ENCODE measurements at regions not wholly inside any gene's neighbourhood (a gene's known extent, or its start where the extent isn't known, plus 50 kb on each side); places are given as distances from the start of the nearest gene placed in this dataset.
"Not testable (repeated sequence)": the region's sequence is repeated elsewhere in the genome, so short reads cannot be mapped to it uniquely, and the experiment has no call there.

- 64 to 78% (median 70%) methylated on average over 2 to 4 of the region's 4 CpGs for WGBS, 4 donors
- intact Hi-C loops (cut with DNase I): no loop called here
- Histone ChIP-seq H3K36me3 (replicated peaks in 1 of 2) (no peaks in the 10 kb centered on the region), H3K9me3 (replicated peaks in 1 of 3) (no peaks in the 10 kb centered on the region), H3K4me3 (no peak overlapping the region), H3K27ac (no peak overlapping the region), H3K4me1 (replicated peaks in 1 of 2) (no peaks in the 10 kb centered on the region), H3K27me3 (peaks cover 15% of the 10 kb centered on the region)
- TF ChIP-seq POLR2A (IDR thresholded peaks at IDR 0.05): no peak
- no peak for TF ChIP-seq CTCF (IDR thresholded peaks at IDR 0.05)
- no peak for DNase-seq
Observed at GRCh38 chr9:97772145-97772544, 75.0 kb upstream of the XPA start.

- 74 to 84% (median 78%) methylated on average over 3 of the region's 3 CpGs for WGBS, 4 donors
- intact Hi-C loops (cut with DNase I): no loop called here
- H3K4me3 ChIP-seq: no peak overlapping the region
- H3K36me3 ChIP-seq (replicated peaks in 1 of 2): no peaks in the 10 kb centered on the region
- no peak for DNase-seq
- peaks cover 15% of the 10 kb centered on the region for H3K27me3 ChIP-seq
- no peak overlapping the region for H3K27ac ChIP-seq
- no peaks in the 10 kb centered on the region for H3K4me1 ChIP-seq (replicated peaks in 1 of 2)
- TF ChIP-seq POLR2A (IDR thresholded peaks at IDR 0.05) (no peak), CTCF (IDR thresholded peaks at IDR 0.05) (no peak)
- no peaks in the 10 kb centered on the region for H3K9me3 ChIP-seq (replicated peaks in 1 of 3)
Observed at GRCh38 chr9:97773091-97773490, 76.0 kb upstream of the XPA start.

GRCh38 chr9:97773723-97774122 is 76.6 kb upstream of the XPA start:
- H3K27me3 ChIP-seq: peaks cover 15% of the 10 kb centered on the region
- H3K4me1 ChIP-seq (replicated peaks in 1 of 2): no peaks in the 10 kb centered on the region
- TF ChIP-seq POLR2A (IDR thresholded peaks at IDR 0.05): no peak
- TF ChIP-seq CTCF (IDR thresholded peaks at IDR 0.05): no peak
- no peaks in the 10 kb centered on the region for H3K36me3 ChIP-seq (replicated peaks in 1 of 2)
- no peak overlapping the region for H3K27ac ChIP-seq
- peak in 4 of 7 donors; percentile 17 to 35 (median 22) for DNase-seq
- H3K9me3 ChIP-seq (replicated peaks in 1 of 3): no peaks in the 10 kb centered on the region
- intact Hi-C loops (cut with DNase I): no loop called here
- H3K4me3 ChIP-seq: no peak overlapping the region
- 38 to 58% (median 56%) methylated on average over 3 of the region's 3 CpGs for WGBS, 4 donors

- no peaks in the 10 kb centered on the region for H3K9me3 ChIP-seq (replicated peaks in 1 of 3)
- intact Hi-C loops (cut with DNase I): no loop called here
- 69 to 75% (median 71%) methylated on average over 3 of the region's 3 CpGs for WGBS, 4 donors
- no peak overlapping the region for H3K27ac ChIP-seq
- DNase-seq: no peak
- no peaks in the 10 kb centered on the region for H3K36me3 ChIP-seq (replicated peaks in 1 of 2)
- H3K4me1 ChIP-seq (replicated peaks in 1 of 2): no peaks in the 10 kb centered on the region
- H3K4me3 ChIP-seq: no peak overlapping the region
- no peak for TF ChIP-seq POLR2A (IDR thresholded peaks at IDR 0.05)
- no peak for TF ChIP-seq CTCF (IDR thresholded peaks at IDR 0.05)
- H3K27me3 ChIP-seq: peaks cover 16% of the 10 kb centered on the region
Observed at GRCh38 chr9:97774673-97775072, 77.5 kb upstream of the XPA start.

- H3K27me3 ChIP-seq: peaks cover 16% of the 10 kb centered on the region
- DNase-seq; H3K36me3 ChIP-seq (replicated peaks in 1 of 2); H3K4me1 ChIP-seq (replicated peaks in 1 of 2); H3K27ac ChIP-seq; intact Hi-C loops (cut with DNase I); H3K4me3 ChIP-seq; H3K9me3 ChIP-seq (replicated peaks in 1 of 3): not testable (repeated sequence)
- 79 to 90% (median 82%) methylated on average over 2 of the region's 2 CpGs for WGBS, 4 donors
Observed at GRCh38 chr9:97778740-97779139, 74.3 kb upstream of the FOXE1 start.
